ENCODE measurements at regions not wholly inside any gene's neighbourhood (a gene's known extent, or its start where the extent isn't known, plus 50 kb on each side); places are given as distances from the start of the nearest gene placed in this dataset.
A peak's percentile ranks its signal among the peaks of the same experiment; 100 is the strongest.
"Not testable (repeated sequence)": the region's sequence is repeated elsewhere in the genome, so short reads cannot be mapped to it uniquely, and the experiment has no call there.

GRCh38 chr5:28310696-28311095 lies 1272.3 kb upstream of the CDH9 start:
- CTCF ChIA-PET, result no interaction called here
- DNase-seq (ENCODE audit: low spot score), result no peak
- H3K27ac ChIP-seq, result no peak overlapping the region
- POLR2A ChIA-PET (ENCODE audit: low non-redundant PET), result no interaction called here
- TF ChIP-seq CTCF (conservative IDR thresholded peaks at IDR 0.05; ENCODE audit: low read depth), result no peak

GRCh38 chr5:28305891-28306290 lies 1267.5 kb upstream of the CDH9 start:
- DNase-seq (ENCODE audit: low spot score), result no peak
- no peak overlapping the region for H3K27ac ChIP-seq
- CTCF ChIA-PET, result no interaction called here
- POLR2A ChIA-PET (ENCODE audit: low non-redundant PET), result no interaction called here
- TF ChIP-seq CTCF (conservative IDR thresholded peaks at IDR 0.05; ENCODE audit: low read depth), result no peak

- ChIA-PET CTCF (interaction anchor here (0.6 kb wide), 1 partner anchor 158 kb away, joined by 3 read pairs; no protein-coding TSS in a partner anchor), POLR2A (ENCODE audit: low non-redundant PET) (no interaction called here)
- H3K27ac ChIP-seq, result no peak overlapping the region
- TF ChIP-seq CTCF (conservative IDR thresholded peaks at IDR 0.05; ENCODE audit: low read depth), result no peak
- DNase-seq (ENCODE audit: low spot score), result peak; percentile 46
Measured at GRCh38 chr5:28301712-28302111, 1263.3 kb upstream of the CDH9 start.

GRCh38 chr5:28296254-28297013 lies 1258.0 kb upstream of the CDH9 start:
- CTCF ChIA-PET, result interaction anchor here (1.0 kb wide), 1 partner anchor 49 kb away, joined by 3 read pairs; no protein-coding TSS in a partner anchor
- DNase-seq (ENCODE audit: low spot score), result no peak
- H3K27ac ChIP-seq, result no peak overlapping the region
- POLR2A ChIA-PET (ENCODE audit: low non-redundant PET), result no interaction called here
- TF ChIP-seq CTCF (conservative IDR thresholded peaks at IDR 0.05; ENCODE audit: low read depth), result no peak

GRCh38 chr5:28287021-28287420 lies 1248.6 kb upstream of the CDH9 start:
- CTCF ChIA-PET; DNase-seq (ENCODE audit: low spot score); H3K27ac ChIP-seq; POLR2A ChIA-PET (ENCODE audit: low non-redundant PET): not testable (repeated sequence)

GRCh38 chr5:28286566-28286965 lies 1248.2 kb upstream of the CDH9 start:
- ChIA-PET POLR2A (ENCODE audit: low non-redundant PET) (no interaction called here), CTCF (no interaction called here)
- H3K27ac ChIP-seq, result no peak overlapping the region
- DNase-seq (ENCODE audit: low spot score), result peak; percentile 13
- TF ChIP-seq CTCF (conservative IDR thresholded peaks at IDR 0.05; ENCODE audit: low read depth), result no peak

GRCh38 chr5:28284788-28285187 lies 1246.4 kb upstream of the CDH9 start:
- no peak for TF ChIP-seq CTCF (conservative IDR thresholded peaks at IDR 0.05; ENCODE audit: low read depth)
- no peak overlapping the region for H3K27ac ChIP-seq
- POLR2A ChIA-PET (ENCODE audit: low non-redundant PET), result no interaction called here
- CTCF ChIA-PET, result no interaction called here
- DNase-seq (ENCODE audit: low spot score), result no peak
